CD4-positive, alpha-beta T cell treated with Interleukin-12 subunit alpha and Interleukin-12 subunit beta, for 1 hour (primary cell): ENCODE measurements at regions not wholly inside any gene's neighbourhood (a gene's known extent, or its start where the extent isn't known, plus 50 kb on each side); places are given as distances from the start of the nearest gene placed in this dataset.
"Not testable (repeated sequence)": the region's sequence is repeated elsewhere in the genome, so short reads cannot be mapped to it uniquely, and the experiment has no call there.

Experiments used
- DNase-seq: peaks from one replicate; pipeline ENCODE4 v3.0.0-alpha.2; 2020

- DNase-seq, result no peak
Observed at GRCh38 chr10:36759141-36759805, 366.1 kb upstream of the ANKRD30A start.

- no peak for DNase-seq
Observed at GRCh38 chr10:36748128-36748871, 377.1 kb upstream of the ANKRD30A start.

GRCh38 chr10:36739884-36740445, 385.4 kb upstream of the ANKRD30A start:
- no peak for DNase-seq

GRCh38 chr10:36738738-36739431, 386.5 kb upstream of the ANKRD30A start:
- no peak for DNase-seq

- DNase-seq, result no peak
Observed at GRCh38 chr10:36736311-36736710, 389.1 kb upstream of the ANKRD30A start.

- not testable (repeated sequence) for DNase-seq
Observed at GRCh38 chr10:36734590-36734989, 390.8 kb upstream of the ANKRD30A start.

- no peak for DNase-seq
Observed at GRCh38 chr10:36730316-36730715, 395.1 kb upstream of the ANKRD30A start.

- DNase-seq, result no peak
Observed at GRCh38 chr10:36728626-36729025, 396.8 kb upstream of the ANKRD30A start.

- DNase-seq, result no peak
Observed at GRCh38 chr10:36725581-36726520, 399.5 kb upstream of the ANKRD30A start.

GRCh38 chr10:36722777-36723176, 402.6 kb upstream of the ANKRD30A start:
- no peak for DNase-seq

GRCh38 chr10:36721871-36722270, 403.5 kb upstream of the ANKRD30A start:
- no peak for DNase-seq

- no peak for DNase-seq
Observed at GRCh38 chr10:36720895-36721294, 404.5 kb upstream of the ANKRD30A start.

- no peak for DNase-seq
Observed at GRCh38 chr10:36717118-36717517, 408.3 kb upstream of the ANKRD30A start.

GRCh38 chr10:36716291-36716690, 409.1 kb upstream of the ANKRD30A start:
- no peak for DNase-seq

- no peak for DNase-seq
Observed at GRCh38 chr10:36712695-36713094, 412.7 kb upstream of the ANKRD30A start.

- DNase-seq, result no peak
Observed at GRCh38 chr10:36711361-36711760, 414.0 kb upstream of the ANKRD30A start.

GRCh38 chr10:36704124-36704523, 421.3 kb upstream of the ANKRD30A start:
- DNase-seq, result no peak

GRCh38 chr10:36703179-36703578, 422.2 kb upstream of the ANKRD30A start:
- no peak for DNase-seq

GRCh38 chr10:36700123-36700522, 425.3 kb upstream of the ANKRD30A start:
- DNase-seq, result no peak

GRCh38 chr10:36692759-36693158, 432.6 kb upstream of the ANKRD30A start:
- no peak for DNase-seq

GRCh38 chr10:36688717-36689116, 436.7 kb upstream of the ANKRD30A start:
- no peak for DNase-seq

GRCh38 chr10:36683421-36683820, 442.0 kb upstream of the ANKRD30A start:
- DNase-seq, result no peak
